NCI-H1105 (cell line): ENCODE measurements at regions not wholly inside any gene's neighbourhood (a gene's known extent, or its start where the extent isn't known, plus 50 kb on each side); places are given as distances from the start of the nearest gene placed in this dataset.

Experiments
- DNase-seq: peaks from one replicate; lab custom pipeline; 2025; lab: John Stamatoyannopoulos, UW

DNA sequence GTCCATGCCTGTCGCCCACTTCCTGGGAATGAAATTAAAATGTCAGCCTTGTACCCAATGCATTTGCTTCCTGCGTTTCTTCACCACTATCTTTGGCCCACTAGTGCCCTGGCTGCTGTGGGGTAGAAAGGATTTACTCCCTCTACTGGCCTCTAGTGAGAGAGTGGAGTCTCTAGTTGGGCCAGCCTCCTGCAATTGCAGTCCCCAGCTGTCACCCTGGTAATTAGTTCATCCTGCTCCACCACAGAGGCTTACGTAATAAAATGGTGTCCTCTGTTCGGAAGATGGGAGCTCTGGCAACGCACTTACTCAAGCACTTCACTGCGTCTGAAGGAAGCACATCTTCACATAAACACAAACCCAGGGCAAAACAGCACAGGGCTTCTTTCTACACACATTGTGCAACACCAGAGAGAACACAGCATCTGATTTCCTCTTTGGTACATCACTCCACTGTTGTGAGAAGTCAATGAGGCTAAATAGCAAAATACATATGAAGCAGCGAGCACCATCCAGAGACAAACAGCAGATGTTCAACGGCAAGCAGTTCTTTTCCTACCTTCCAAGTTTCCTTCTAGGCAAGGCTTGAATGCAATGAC is 274.6 kb downstream of the LRATD1 start:
- no peak for DNase-seq

- peak; percentile 14 for DNase-seq
Observed at GRCh38 chr2:14909795-14910194, 277.3 kb downstream of the LRATD1 start.

DNA sequence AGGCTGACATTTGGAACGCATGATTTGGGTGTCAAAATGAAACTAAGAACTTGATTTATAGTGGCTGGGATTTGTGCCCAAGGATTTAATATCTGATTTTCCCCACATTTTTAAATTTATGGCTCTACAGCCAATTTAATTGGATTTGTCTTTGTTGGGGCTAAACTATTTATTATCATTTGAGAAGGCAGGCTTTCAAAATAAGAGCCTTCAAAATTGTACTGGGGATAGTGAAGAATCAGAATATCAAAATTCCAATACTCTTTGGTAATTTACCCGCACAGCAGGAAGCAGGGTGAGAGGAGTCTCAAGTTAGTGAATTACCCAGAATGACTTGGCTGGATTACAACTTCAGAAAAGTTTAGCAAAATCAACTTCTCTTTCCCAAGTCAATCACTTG is 278.1 kb downstream of the LRATD1 start:
- no peak for DNase-seq

DNA sequence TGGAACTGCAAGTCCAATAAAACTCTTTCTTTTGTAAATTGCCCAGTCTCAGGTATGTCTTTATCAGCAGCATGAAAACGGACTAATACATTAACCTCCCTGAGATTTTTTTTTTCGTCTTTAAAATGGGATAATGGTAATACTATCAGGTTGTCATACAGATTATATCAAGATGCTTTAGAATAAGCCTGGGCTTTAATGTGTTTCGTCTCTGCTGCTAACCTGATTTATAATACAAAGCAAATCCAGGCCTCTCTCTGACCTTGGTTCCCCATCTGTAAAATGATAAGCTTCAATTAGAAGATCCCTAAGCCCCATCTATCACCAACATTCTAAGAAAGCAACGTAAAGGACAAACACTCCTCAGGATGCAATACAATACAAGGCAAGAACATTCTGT is 283.5 kb downstream of the LRATD1 start:
- no peak for DNase-seq

- DNase-seq = no peak
Observed at GRCh38 chr2:14923820-14924580, 291.5 kb downstream of the LRATD1 start.

DNA sequence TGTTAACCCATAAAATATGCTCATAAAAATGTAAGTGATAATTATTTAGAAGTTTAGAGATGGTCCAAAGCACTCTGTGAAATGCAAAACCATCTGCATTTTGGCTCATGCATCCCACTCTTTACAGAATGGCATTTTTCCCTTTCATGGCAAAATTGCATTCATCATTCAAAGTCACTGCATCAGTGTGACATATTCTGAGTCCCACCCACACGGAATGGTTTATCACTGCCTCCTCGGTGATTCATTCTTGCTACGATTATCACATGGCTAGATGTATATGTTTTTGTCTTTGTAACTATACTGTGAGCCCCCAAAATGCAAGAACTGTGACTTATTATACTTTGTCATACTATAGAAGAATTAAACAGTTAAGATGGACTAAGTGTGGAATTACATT is 293.0 kb downstream of the LRATD1 start:
- no peak for DNase-seq

DNA sequence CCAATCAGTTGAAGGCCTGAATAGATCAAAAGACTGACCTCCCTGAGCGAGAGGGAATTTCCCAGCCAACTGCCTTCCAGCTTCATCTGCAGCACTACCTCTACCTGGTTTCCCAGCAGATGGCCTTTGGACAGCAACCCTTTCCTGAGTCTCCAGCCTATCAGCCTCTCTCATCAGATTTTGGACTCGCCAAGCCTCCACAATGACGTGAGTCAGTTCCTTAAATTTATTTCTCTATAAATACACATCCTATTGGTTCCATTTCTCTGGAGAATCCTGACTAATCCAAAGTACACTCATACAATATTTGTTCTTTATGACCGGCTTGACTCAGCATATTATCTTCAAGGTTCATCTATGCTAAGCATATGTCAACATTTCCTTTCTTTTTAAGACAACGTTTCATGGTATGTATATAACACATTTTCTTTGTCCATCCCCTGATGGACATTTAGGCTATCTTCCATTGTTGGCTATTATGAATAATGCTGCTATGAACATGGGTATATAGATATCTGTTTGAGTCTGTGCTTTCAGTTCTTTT is 294.6 kb downstream of the LRATD1 start:
- DNase-seq = no peak

- no peak for DNase-seq
Observed at GRCh38 chr2:14928056-14928455, 295.5 kb downstream of the LRATD1 start.

GRCh38 chr2:14930441-14930840 is 297.9 kb downstream of the LRATD1 start:
- DNase-seq = no peak

- no peak for DNase-seq
Observed at GRCh38 chr2:14932285-14932684, 299.8 kb downstream of the LRATD1 start.

DNA sequence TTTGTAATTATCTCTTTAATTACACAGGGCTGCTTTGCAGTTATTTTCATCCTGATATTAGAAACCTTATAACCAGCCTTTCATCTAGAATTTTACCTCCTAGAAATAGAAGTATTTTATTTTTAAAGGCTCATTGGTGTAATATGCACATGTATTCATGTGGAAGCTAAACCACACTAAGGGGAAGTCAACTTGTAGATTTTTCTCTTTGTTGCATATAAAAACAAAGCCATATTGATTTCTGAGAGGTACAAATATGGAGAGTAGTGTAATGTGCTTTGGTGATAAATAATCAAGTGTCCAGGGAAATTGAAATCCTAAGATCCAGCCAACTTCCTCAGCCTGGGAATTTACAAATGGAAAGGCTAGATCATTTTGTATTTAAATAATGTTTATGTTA is 301.2 kb downstream of the LRATD1 start:
- no peak for DNase-seq

DNA sequence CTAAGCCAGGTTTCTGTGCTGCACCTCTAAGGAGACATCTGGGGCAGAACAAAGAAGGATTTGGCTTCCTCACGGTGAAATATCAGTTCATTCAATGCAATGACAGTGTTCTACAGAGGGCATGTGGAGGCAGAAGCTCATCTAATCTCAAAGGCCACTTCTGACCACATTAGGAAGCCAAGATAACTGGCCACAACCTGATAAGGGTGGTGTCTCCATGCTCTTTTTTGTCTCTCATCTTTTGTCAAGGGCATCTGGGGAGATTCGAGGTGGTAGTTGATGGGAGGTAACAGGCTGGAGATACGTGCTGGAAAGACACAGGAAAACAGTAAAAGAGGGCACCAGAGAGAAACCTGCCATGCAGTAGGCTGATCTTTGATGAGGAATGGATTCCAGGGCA is 303.9 kb downstream of the LRATD1 start:
- no peak for DNase-seq

DNA sequence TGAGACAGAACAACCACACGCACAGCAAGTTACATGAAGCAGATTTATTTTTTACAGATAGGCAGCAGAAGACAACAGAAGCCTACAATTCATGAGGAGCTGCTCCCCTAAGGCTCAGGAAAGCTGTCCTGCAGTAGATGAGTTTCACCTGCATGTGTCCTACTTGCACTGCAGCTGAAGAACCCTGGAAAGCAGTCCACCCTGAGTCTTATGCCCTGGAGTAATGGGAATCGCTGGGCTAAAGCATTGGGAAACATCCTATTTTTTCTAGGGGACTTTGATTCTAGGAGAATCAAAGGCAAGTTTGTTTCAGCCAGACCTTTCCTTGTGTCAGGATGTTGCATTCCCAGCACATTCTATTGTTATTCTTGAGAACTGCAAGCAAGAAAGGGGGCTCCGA is 304.8 kb downstream of the LRATD1 start:
- DNase-seq = no peak

GRCh38 chr2:14941151-14941631 is 308.7 kb downstream of the LRATD1 start:
- DNase-seq = no peak

DNA sequence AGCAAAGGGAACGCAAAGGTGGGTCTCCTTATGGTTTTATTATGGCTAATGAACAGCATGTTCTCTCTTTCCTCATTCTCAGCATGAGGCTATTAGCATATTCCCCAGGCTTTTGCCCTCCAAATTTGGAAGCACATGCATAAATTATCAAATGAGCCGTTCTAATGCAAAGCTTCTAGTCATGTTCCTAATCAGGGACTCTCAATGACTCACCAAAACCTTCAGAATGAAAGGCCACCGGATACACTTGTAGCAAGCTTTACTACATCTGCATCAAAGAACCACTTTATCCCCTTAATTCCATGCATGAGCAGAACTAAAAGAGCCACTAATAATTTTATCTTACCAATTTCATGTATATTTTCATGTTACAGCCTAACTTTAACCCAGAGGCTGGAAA is 310.5 kb downstream of the LRATD1 start:
- DNase-seq = no peak

- peak; percentile 23 for DNase-seq
Observed at GRCh38 chr2:14944562-14945346, 312.2 kb downstream of the LRATD1 start.

GRCh38 chr2:14951569-14952285 is 319.2 kb downstream of the LRATD1 start:
- no peak for DNase-seq

- no peak for DNase-seq
Observed at GRCh38 chr2:14952400-14952963, 320.0 kb downstream of the LRATD1 start.

- no peak for DNase-seq
Observed at GRCh38 chr2:14960686-14961324, 328.3 kb downstream of the LRATD1 start.

- DNase-seq = no peak
Observed at GRCh38 chr2:14967729-14968128, 335.2 kb downstream of the LRATD1 start.

DNA sequence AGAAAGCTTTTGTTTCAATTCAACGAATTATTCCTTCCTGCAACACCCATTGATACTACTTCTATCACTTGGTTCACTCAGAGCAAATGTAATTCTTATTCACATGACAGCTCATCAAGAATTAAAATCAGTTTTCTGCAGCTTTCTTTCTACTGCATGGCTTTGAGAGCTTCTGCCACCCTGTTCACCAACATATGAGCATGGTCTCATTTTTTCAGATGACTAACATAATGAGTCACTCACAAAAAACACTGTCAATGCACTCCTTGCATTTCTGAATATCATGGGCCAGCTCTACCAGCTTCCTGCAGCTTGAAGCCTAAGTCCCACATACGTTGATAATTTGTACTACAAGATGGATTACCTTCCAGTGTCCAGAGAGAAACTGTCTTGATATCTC is 342.9 kb downstream of the LRATD1 start:
- no peak for DNase-seq
